ENCODE measurements at regions not wholly inside any gene's neighbourhood (a gene's known extent, or its start where the extent isn't known, plus 50 kb on each side); places are given as distances from the start of the nearest gene placed in this dataset.

DNA sequence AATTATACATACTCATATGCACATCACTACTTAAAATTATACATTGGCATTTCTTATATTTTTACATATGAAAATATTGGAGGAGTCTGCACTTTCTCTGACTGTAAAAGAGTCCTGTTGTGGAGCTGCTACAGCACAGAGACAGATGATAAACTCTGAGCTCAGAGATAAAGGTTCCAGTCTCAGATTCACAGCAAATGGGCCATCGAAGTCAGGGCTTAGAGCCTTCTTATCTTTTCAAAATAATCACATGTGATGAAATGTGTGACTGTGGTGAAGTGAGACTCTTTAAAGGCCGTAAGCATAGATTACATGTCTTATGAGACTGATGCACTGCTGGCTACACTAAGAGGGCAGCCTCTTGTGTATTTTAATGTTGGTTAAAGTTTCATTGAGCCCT is 187.5 kb upstream of the SYNPR start:
- ChIA-PET CTCF (no interaction called here), POLR2A (ENCODE audit: unreplicated experiment) (no interaction called here)
- H3F3A ChIP-seq (ENCODE audit: low read length, unreplicated experiment), result no peaks in the 10 kb centered on the region
- ATAC-seq, result no peak
- no peaks in the 10 kb centered on the region for H3K27me3 ChIP-seq (ENCODE audit: low read length)
- H3K4me1 ChIP-seq (ENCODE audit: insufficient read depth, low read length), result no peaks in the 10 kb centered on the region
- H3K27ac ChIP-seq (ENCODE audit: low read length), result no peak overlapping the region
- TF ChIP-seq EZH2 (IDR thresholded peaks at IDR 0.05; ENCODE audit: low read length, unreplicated experiment) (no peak), EZH2phosphoT487 (IDR thresholded peaks at IDR 0.05; ENCODE audit: borderline replicate concordance, low read length) (no peak)
- TF ChIP-seq, protein P1, sequence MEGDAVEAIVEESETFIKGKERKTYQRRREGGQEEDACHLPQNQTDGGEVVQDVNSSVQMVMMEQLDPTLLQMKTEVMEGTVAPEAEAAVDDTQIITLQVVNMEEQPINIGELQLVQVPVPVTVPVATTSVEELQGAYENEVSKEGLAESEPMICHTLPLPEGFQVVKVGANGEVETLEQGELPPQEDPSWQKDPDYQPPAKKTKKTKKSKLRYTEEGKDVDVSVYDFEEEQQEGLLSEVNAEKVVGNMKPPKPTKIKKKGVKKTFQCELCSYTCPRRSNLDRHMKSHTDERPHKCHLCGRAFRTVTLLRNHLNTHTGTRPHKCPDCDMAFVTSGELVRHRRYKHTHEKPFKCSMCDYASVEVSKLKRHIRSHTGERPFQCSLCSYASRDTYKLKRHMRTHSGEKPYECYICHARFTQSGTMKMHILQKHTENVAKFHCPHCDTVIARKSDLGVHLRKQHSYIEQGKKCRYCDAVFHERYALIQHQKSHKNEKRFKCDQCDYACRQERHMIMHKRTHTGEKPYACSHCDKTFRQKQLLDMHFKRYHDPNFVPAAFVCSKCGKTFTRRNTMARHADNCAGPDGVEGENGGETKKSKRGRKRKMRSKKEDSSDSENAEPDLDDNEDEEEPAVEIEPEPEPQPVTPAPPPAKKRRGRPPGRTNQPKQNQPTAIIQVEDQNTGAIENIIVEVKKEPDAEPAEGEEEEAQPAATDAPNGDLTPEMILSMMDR (conservative IDR thresholded peaks at IDR 0.05; ENCODE audit: low read depth, low read length), result no peak
- H3K9me3 ChIP-seq (ENCODE audit: low read length), result peaks cover 10% of the 10 kb centered on the region; the same call in 1 of the 2 replicates
- H2AFZ ChIP-seq (ENCODE audit: low read length), result no peak overlapping the region
- H3K9me2 ChIP-seq (replicated peaks; ENCODE audit: low read length), result no peaks in the 10 kb centered on the region
- no peak overlapping the region for H3K9ac ChIP-seq (ENCODE audit: low read length)
- H3K36me3 ChIP-seq (ENCODE audit: low read depth, low read length), result no peaks in the 10 kb centered on the region
- no TSS peak for BruUV-seq (replicated peaks)
- no peak overlapping the region for H3K4me3 ChIP-seq (ENCODE audit: low read length)
- H3K79me2 ChIP-seq (ENCODE audit: low read length), result no peaks in the 10 kb centered on the region
- H3K4me2 ChIP-seq (ENCODE audit: low read length), result no peak overlapping the region
- H4K20me1 ChIP-seq (ENCODE audit: low read length), result no peaks in the 10 kb centered on the region
- DNase-seq, result no peak
- intact Hi-C loops (cut with micrococcal nuclease), result no loop called here

DNA sequence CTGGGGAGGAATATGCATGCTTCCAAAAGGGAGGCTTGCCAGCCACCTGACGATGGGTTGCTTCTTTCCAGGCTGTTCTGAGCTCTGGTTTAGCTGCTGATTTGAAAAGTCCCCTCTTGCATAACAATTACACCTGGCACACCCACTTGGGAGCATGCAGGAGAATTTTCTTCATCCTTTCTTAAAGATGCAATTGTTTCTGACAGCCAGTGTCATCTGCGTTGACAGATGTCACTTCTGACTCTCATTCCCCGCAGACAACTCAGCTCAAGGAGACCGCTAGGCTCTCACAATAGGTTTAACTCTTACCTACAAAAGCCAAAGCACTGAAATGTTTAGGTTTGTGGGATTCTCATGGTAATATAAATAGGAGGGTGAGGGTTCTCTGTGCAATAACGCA is 185.6 kb upstream of the SYNPR start:
- Histone ChIP-seq H3F3A (ENCODE audit: low read length, unreplicated experiment) (no peaks in the 10 kb centered on the region), H2AFZ (ENCODE audit: low read length) (no peak overlapping the region), H3K27ac (ENCODE audit: low read length) (no peak overlapping the region), H3K4me3 (ENCODE audit: low read length) (no peak overlapping the region), H3K4me1 (ENCODE audit: insufficient read depth, low read length) (no peaks in the 10 kb centered on the region), H3K9me3 (ENCODE audit: low read length) (peaks cover 10% of the 10 kb centered on the region; the same call in 1 of the 2 replicates), H3K79me2 (ENCODE audit: low read length) (no peaks in the 10 kb centered on the region), H3K9me2 (replicated peaks; ENCODE audit: low read length) (no peaks in the 10 kb centered on the region), H3K4me2 (ENCODE audit: low read length) (no peak overlapping the region), H3K36me3 (ENCODE audit: low read depth, low read length) (no peaks in the 10 kb centered on the region), H3K9ac (ENCODE audit: low read length) (no peak overlapping the region), H3K27me3 (ENCODE audit: low read length) (no peaks in the 10 kb centered on the region), H4K20me1 (ENCODE audit: low read length) (no peaks in the 10 kb centered on the region)
- intact Hi-C loops (cut with micrococcal nuclease), result no loop called here
- ATAC-seq (no peak), DNase-seq (no peak)
- CTCF ChIA-PET, result no interaction called here
- TF ChIP-seq, protein P1 (conservative IDR thresholded peaks at IDR 0.05; ENCODE audit: low read depth, low read length), result no peak
- TF ChIP-seq EZH2phosphoT487 (IDR thresholded peaks at IDR 0.05; ENCODE audit: borderline replicate concordance, low read length) (no peak), EZH2 (IDR thresholded peaks at IDR 0.05; ENCODE audit: low read length, unreplicated experiment) (no peak)
- no TSS peak for BruUV-seq (replicated peaks)
- POLR2A ChIA-PET (ENCODE audit: unreplicated experiment), result no interaction called here

DNA sequence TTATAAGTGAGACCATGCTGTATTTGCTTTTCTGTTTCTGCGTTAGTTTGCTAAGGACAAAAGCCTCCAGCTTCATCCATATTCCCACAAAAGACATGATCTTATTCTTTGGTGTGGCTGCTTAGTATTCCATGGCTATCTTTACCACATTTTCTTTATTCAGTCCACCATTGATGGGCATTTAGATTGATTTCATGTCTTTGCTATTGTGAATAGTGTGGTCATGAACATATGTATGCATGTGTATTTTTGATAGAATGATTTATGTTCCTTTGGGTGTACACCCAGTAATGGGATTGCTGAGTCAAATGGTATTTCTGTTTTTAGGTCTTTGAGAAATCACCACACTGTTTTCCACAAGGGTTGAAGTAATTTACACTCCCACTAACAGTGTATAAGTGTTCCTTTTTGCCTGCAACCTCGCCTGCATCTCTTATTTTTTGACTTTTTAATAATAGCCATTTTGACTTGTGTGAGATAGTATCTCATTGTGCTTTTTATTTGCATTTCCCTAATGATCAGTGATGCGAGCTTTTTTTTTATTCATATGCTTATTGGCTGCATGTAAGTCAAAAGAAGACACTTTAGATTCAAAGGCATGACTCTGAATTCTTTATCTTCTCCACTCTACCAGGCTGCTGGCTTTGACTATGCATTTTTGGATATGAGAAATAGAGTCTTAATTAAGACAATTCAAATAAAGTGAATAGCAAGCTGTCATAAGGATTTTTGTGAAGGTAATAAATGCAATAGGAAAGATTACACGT is 183.3 kb upstream of the SYNPR start:
- Histone ChIP-seq H3K4me3 (ENCODE audit: low read length) (no peak overlapping the region), H3K4me1 (ENCODE audit: insufficient read depth, low read length) (no peaks in the 10 kb centered on the region), H2AFZ (ENCODE audit: low read length) (no peak overlapping the region), H4K20me1 (ENCODE audit: low read length) (no peaks in the 10 kb centered on the region), H3K9ac (ENCODE audit: low read length) (no peak overlapping the region), H3K36me3 (ENCODE audit: low read depth, low read length) (no peaks in the 10 kb centered on the region), H3K27ac (ENCODE audit: low read length) (no peak overlapping the region), H3K9me3 (ENCODE audit: low read length) (0 out of 2 replicates have a peak, but pooled peaks cover 10% of the 10 kb centered on the region), H3K27me3 (ENCODE audit: low read length) (no peaks in the 10 kb centered on the region), H3K79me2 (ENCODE audit: low read length) (no peaks in the 10 kb centered on the region), H3F3A (ENCODE audit: low read length, unreplicated experiment) (no peaks in the 10 kb centered on the region), H3K4me2 (ENCODE audit: low read length) (no peak overlapping the region), H3K9me2 (replicated peaks; ENCODE audit: low read length) (no peaks in the 10 kb centered on the region)
- intact Hi-C loops (cut with micrococcal nuclease), result no loop called here
- ATAC-seq, result no peak
- TF ChIP-seq, protein P1 (conservative IDR thresholded peaks at IDR 0.05; ENCODE audit: low read depth, low read length), result no peak
- TF ChIP-seq EZH2 (IDR thresholded peaks at IDR 0.05; ENCODE audit: low read length, unreplicated experiment) (no peak), EZH2phosphoT487 (IDR thresholded peaks at IDR 0.05; ENCODE audit: borderline replicate concordance, low read length) (no peak)
- DNase-seq, result no peak
- ChIA-PET POLR2A (ENCODE audit: unreplicated experiment) (no interaction called here), CTCF (no interaction called here)
- no TSS peak for BruUV-seq (replicated peaks)

Measured in PC-3 (cell line).